ENCODE measurements at regions not wholly inside any gene's neighbourhood (a gene's known extent, or its start where the extent isn't known, plus 50 kb on each side); places are given as distances from the start of the nearest gene placed in this dataset.

DNA sequence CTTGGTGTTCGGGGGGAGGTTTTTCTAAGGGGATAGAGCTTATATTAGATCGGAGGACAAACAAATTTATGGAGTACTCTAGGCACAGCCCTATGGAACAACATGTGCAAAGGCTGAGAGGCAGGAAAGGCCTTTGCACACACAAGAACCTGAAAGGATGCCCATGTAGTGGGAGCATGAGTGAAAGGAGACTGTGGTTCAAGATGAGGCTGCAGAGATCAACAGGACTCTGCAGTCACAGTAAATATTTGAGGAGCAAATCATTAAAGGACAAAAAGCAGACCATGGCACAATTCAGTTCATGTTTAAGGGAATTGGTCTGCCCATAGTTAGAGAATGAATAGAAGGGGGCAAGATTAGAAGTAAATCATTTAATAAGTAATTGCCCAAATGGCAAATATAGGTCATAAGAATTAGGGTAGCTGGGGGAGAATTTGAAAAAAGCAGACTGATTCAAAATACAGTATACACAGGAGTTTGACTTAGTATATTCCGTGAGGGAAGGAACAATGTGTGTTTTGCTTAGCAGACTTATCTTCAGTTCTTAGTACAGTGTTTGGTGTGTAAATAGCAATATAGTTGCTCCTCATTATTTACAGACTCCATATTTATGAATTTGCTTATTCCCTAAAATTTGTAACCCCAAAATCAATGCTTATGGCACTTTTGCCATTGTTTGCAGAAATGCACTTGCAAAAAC, 268.1 kb downstream of the SEC16B start:
- ATAC-seq (no peak), DNase-seq (ENCODE audit: low read depth, low spot score) (no peak)

DNA sequence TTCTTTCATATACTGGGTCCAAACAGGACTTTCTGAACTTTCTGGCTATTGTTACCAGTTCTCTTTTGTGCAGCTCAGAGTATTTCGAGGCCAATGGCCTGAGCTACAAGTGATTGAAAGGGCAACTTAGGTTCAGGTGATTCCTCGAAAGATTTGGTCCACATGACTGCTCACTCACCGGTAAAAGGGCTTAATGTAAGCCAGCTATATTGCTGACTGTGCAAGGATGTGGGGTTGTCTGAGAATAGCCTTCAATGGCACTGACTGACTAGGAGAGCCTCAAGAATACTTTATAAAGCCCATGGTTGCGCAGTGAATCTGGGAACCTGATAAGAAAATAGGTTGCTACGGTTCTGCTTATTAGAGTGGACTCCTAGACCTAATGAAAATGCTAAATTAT, 269.0 kb downstream of the SEC16B start:
- H3K9me3 ChIP-seq (ENCODE audit: control insufficient read depth, insufficient read depth, low read depth, low read length), result no peaks in the 10 kb centered on the region
- DNase-seq (ENCODE audit: low read depth, low spot score) (no peak), ATAC-seq (no peak)
- TF ChIP-seq SIN3A (IDR thresholded peaks at IDR 0.05; ENCODE audit: borderline replicate concordance, insufficient read depth, low read depth, low read length) (no peak), POLR2AphosphoS5 (IDR thresholded peaks at IDR 0.05; ENCODE audit: low read depth, low read length) (no peak), TCF7L2 (IDR thresholded peaks at IDR 0.05; ENCODE audit: low read depth, low read length) (no peak)
- TF ChIP-seq, protein P1, sequence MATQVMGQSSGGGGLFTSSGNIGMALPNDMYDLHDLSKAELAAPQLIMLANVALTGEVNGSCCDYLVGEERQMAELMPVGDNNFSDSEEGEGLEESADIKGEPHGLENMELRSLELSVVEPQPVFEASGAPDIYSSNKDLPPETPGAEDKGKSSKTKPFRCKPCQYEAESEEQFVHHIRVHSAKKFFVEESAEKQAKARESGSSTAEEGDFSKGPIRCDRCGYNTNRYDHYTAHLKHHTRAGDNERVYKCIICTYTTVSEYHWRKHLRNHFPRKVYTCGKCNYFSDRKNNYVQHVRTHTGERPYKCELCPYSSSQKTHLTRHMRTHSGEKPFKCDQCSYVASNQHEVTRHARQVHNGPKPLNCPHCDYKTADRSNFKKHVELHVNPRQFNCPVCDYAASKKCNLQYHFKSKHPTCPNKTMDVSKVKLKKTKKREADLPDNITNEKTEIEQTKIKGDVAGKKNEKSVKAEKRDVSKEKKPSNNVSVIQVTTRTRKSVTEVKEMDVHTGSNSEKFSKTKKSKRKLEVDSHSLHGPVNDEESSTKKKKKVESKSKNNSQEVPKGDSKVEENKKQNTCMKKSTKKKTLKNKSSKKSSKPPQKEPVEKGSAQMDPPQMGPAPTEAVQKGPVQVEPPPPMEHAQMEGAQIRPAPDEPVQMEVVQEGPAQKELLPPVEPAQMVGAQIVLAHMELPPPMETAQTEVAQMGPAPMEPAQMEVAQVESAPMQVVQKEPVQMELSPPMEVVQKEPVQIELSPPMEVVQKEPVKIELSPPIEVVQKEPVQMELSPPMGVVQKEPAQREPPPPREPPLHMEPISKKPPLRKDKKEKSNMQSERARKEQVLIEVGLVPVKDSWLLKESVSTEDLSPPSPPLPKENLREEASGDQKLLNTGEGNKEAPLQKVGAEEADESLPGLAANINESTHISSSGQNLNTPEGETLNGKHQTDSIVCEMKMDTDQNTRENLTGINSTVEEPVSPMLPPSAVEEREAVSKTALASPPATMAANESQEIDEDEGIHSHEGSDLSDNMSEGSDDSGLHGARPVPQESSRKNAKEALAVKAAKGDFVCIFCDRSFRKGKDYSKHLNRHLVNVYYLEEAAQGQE (IDR thresholded peaks at IDR 0.05; ENCODE audit: insufficient read depth in 1 of 2, low read depth in 2 of 2, low read length in 1 of 2), result no peak
- TF ChIP-seq, protein P2, sequence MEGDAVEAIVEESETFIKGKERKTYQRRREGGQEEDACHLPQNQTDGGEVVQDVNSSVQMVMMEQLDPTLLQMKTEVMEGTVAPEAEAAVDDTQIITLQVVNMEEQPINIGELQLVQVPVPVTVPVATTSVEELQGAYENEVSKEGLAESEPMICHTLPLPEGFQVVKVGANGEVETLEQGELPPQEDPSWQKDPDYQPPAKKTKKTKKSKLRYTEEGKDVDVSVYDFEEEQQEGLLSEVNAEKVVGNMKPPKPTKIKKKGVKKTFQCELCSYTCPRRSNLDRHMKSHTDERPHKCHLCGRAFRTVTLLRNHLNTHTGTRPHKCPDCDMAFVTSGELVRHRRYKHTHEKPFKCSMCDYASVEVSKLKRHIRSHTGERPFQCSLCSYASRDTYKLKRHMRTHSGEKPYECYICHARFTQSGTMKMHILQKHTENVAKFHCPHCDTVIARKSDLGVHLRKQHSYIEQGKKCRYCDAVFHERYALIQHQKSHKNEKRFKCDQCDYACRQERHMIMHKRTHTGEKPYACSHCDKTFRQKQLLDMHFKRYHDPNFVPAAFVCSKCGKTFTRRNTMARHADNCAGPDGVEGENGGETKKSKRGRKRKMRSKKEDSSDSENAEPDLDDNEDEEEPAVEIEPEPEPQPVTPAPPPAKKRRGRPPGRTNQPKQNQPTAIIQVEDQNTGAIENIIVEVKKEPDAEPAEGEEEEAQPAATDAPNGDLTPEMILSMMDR (IDR thresholded peaks at IDR 0.05), result no peak
- in situ Hi-C loops (cut with HindIII; ENCODE audit: low pct_unique_long_range_greater_than_20kb, low sequenced_read_pairs), result no loop called here
- no TSS peak for BruUV-seq (replicated peaks)
- peaks cover 2% of the 10 kb centered on the region; the same call in 1 of the 2 replicates for H3K27me3 ChIP-seq (ENCODE audit: control insufficient read depth, insufficient read depth, low read length)
- ChIA-PET CTCF (no interaction called here), POLR2A (no interaction called here)
- intact Hi-C loops (cut with micrococcal nuclease; ENCODE audit: unreplicated experiment), result no loop called here
- H3K4me3 ChIP-seq (ENCODE audit: low read depth in 2 of 2, low read length in 2 of 2), result no peak overlapping the region
- no peaks in the 10 kb centered on the region for H3K36me3 ChIP-seq (ENCODE audit: control insufficient read depth, insufficient read depth, low read length)
- no peaks in the 10 kb centered on the region for H3K4me1 ChIP-seq (ENCODE audit: control insufficient read depth, insufficient read depth, low read length)
- H3K27ac ChIP-seq (ENCODE audit: low read length), result no peak overlapping the region

More for the DNA sequence above, 268.1 kb downstream of the SEC16B start:
- TF ChIP-seq POLR2AphosphoS5 (IDR thresholded peaks at IDR 0.05; ENCODE audit: low read depth, low read length), result no peak
- TF ChIP-seq SIN3A (IDR thresholded peaks at IDR 0.05; ENCODE audit: borderline replicate concordance, insufficient read depth, low read depth, low read length), result no peak
- TF ChIP-seq, protein P2 (IDR thresholded peaks at IDR 0.05), result no peak
- TF ChIP-seq, protein P1 (IDR thresholded peaks at IDR 0.05; ENCODE audit: insufficient read depth in 1 of 2, low read depth in 2 of 2, low read length in 1 of 2), result no peak
- no peak for TF ChIP-seq TCF7L2 (IDR thresholded peaks at IDR 0.05; ENCODE audit: low read depth, low read length)
- peaks cover 2% of the 10 kb centered on the region; the same call in 1 of the 2 replicates for H3K27me3 ChIP-seq (ENCODE audit: control insufficient read depth, insufficient read depth, low read length)
- H3K36me3 ChIP-seq (ENCODE audit: control insufficient read depth, insufficient read depth, low read length), result no peaks in the 10 kb centered on the region
- H3K9me3 ChIP-seq (ENCODE audit: control insufficient read depth, insufficient read depth, low read depth, low read length), result no peaks in the 10 kb centered on the region
- no TSS peak for BruUV-seq (replicated peaks)
- no peak overlapping the region for H3K4me3 ChIP-seq (ENCODE audit: low read depth in 2 of 2, low read length in 2 of 2)
- in situ Hi-C loops (cut with HindIII; ENCODE audit: low pct_unique_long_range_greater_than_20kb, low sequenced_read_pairs) (no loop called here), intact Hi-C loops (cut with micrococcal nuclease; ENCODE audit: unreplicated experiment) (no loop called here)
- ChIA-PET CTCF (no interaction called here), POLR2A (no interaction called here)
- H3K27ac ChIP-seq (ENCODE audit: low read length), result no peak overlapping the region
- no peaks in the 10 kb centered on the region for H3K4me1 ChIP-seq (ENCODE audit: control insufficient read depth, insufficient read depth, low read length)

All from Panc1 (cell line).